PC-3 (cell line): ENCODE measurements at regions not wholly inside any gene's neighbourhood (a gene's known extent, or its start where the extent isn't known, plus 50 kb on each side); places are given as distances from the start of the nearest gene placed in this dataset.
"Not testable (repeated sequence)": the region's sequence is repeated elsewhere in the genome, so short reads cannot be mapped to it uniquely, and the experiment has no call there.

Source experiments
- EZH2phosphoT487 ChIP-seq: fragments of 300-600 bp; sonication (generic); IDR thresholded peaks from 2 replicates; pipeline ENCODE4 v1.6.1; 2018; ENCODE audit warnings: mild to moderate bottlenecking, antibody characterized with exemption, low read length, borderline replicate concordance
- TF ChIP-seq, protein P1 (sequence below): fragments of 300-600 bp; sonication (generic); conservative IDR thresholded peaks from 2 replicates; pipeline ENCODE4 v1.5.1; 2017; ENCODE audit warnings: antibody characterized with exemption, low read depth, mild to moderate bottlenecking, low read length

DNA sequence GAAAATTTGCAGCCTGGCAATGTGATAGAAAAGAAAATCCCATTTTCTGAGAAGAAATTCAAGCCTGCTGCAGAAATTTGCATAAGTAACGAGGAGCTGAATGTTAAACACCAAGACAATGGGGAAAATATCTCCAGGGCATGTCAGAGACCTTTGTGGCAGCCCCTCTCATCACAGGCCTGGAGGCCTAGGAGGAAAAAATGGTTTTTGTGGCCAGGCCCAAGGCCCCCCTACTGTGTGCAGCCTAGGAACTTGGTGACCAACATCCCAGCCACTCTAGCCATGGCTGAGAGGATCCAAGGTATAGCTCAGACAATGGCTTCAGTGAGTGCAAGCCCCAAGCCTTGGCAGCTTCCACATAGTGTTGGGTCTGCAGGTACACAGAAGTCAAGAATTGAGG, 135.6 kb upstream of the CEP126 start:
- TF ChIP-seq EZH2phosphoT487: not testable (repeated sequence)
- TF ChIP-seq, protein P1, sequence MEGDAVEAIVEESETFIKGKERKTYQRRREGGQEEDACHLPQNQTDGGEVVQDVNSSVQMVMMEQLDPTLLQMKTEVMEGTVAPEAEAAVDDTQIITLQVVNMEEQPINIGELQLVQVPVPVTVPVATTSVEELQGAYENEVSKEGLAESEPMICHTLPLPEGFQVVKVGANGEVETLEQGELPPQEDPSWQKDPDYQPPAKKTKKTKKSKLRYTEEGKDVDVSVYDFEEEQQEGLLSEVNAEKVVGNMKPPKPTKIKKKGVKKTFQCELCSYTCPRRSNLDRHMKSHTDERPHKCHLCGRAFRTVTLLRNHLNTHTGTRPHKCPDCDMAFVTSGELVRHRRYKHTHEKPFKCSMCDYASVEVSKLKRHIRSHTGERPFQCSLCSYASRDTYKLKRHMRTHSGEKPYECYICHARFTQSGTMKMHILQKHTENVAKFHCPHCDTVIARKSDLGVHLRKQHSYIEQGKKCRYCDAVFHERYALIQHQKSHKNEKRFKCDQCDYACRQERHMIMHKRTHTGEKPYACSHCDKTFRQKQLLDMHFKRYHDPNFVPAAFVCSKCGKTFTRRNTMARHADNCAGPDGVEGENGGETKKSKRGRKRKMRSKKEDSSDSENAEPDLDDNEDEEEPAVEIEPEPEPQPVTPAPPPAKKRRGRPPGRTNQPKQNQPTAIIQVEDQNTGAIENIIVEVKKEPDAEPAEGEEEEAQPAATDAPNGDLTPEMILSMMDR: not testable (repeated sequence)
